ENCODE measurements at regions not wholly inside any gene's neighbourhood (a gene's known extent, or its start where the extent isn't known, plus 50 kb on each side); places are given as distances from the start of the nearest gene placed in this dataset.

GRCh38 chr2:122858813-122859212 is 1103.4 kb downstream of the TSN start:
- Mint-ChIP-seq H3K27me3 (no peaks in the 10 kb centered on the region), H3K9me3 (ENCODE audit: low read depth) (no peaks in the 10 kb centered on the region), H3K4me3 (ENCODE audit: low read depth) (no peak overlapping the region), H3K36me3 (ENCODE audit: insufficient read depth) (no peaks in the 10 kb centered on the region), H3K4me1 (ENCODE audit: low read depth) (no peaks in the 10 kb centered on the region), H3K27ac (no peak overlapping the region)
- DNase-seq (ENCODE audit: low spot score, unreplicated experiment), result no peak
- TF ChIP-seq CTCF (IDR thresholded peaks at IDR 0.05; ENCODE audit: unreplicated experiment), result no peak

DNA sequence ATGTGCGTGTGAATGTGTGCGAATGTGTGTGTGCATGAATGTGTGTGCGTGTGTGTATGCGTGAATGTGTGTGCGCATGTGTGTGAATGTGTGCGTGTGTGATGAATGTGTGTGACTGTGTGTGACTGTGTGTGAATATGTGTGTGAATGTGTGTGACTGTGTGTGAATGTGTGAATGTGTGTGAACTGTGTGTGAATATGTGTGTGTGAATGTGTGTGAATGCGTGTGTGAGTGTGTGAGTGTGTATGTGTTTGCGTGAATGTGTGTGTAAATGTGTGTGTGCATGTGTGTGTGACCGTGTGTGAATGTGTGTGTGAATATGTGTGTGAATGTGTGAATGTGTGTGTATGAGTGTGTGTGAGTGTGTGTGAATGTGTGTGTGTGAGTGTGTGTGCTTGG is 1103.8 kb downstream of the TSN start:
- H3K4me3 Mint-ChIP-seq (ENCODE audit: low read depth), result no peak overlapping the region
- no peaks in the 10 kb centered on the region for H3K36me3 Mint-ChIP-seq (ENCODE audit: insufficient read depth)
- H3K9me3 Mint-ChIP-seq (ENCODE audit: low read depth), result no peaks in the 10 kb centered on the region
- H3K27me3 Mint-ChIP-seq, result no peaks in the 10 kb centered on the region
- H3K4me1 Mint-ChIP-seq (ENCODE audit: low read depth), result peaks cover 2% of the 10 kb centered on the region
- no peak for DNase-seq (ENCODE audit: low spot score, unreplicated experiment)
- no peak overlapping the region for H3K27ac Mint-ChIP-seq
- TF ChIP-seq CTCF (IDR thresholded peaks at IDR 0.05; ENCODE audit: unreplicated experiment), result no peak

- Mint-ChIP-seq H3K9me3 (ENCODE audit: low read depth) (no peaks in the 10 kb centered on the region), H3K27ac (no peak overlapping the region), H3K4me1 (ENCODE audit: low read depth) (peaks cover 2% of the 10 kb centered on the region), H3K27me3 (no peaks in the 10 kb centered on the region), H3K36me3 (ENCODE audit: insufficient read depth) (no peaks in the 10 kb centered on the region), H3K4me3 (ENCODE audit: low read depth) (no peak overlapping the region)
- no peak for DNase-seq (ENCODE audit: low spot score, unreplicated experiment)
- no peak for TF ChIP-seq CTCF (IDR thresholded peaks at IDR 0.05; ENCODE audit: unreplicated experiment)
Measured at GRCh38 chr2:122863532-122863931, 1108.1 kb downstream of the TSN start.

DNA sequence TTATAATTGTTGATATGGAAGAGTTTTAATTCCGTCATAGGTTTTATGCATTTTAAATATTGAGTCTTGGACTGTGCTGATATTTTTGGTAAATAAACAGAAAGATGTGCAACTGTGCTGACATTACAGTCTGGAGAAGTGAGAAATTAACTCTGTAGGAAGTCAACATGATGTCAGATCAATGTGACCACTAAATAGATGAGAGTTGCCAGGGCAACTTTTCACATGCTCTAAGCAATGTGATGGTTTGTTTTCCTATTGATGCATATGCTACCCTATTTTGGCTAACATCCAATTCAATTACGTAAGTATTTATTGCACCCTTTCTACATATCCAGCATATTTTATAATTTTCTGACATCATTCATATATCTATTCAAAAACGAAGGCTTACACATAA is 1109.3 kb downstream of the TSN start:
- Mint-ChIP-seq H3K4me1 (ENCODE audit: low read depth) (peaks cover 2% of the 10 kb centered on the region), H3K9me3 (ENCODE audit: low read depth) (no peaks in the 10 kb centered on the region), H3K4me3 (ENCODE audit: low read depth) (no peak overlapping the region), H3K36me3 (ENCODE audit: insufficient read depth) (no peaks in the 10 kb centered on the region), H3K27ac (no peak overlapping the region), H3K27me3 (no peaks in the 10 kb centered on the region)
- TF ChIP-seq CTCF (IDR thresholded peaks at IDR 0.05; ENCODE audit: unreplicated experiment), result no peak
- no peak for DNase-seq (ENCODE audit: low spot score, unreplicated experiment)

DNA sequence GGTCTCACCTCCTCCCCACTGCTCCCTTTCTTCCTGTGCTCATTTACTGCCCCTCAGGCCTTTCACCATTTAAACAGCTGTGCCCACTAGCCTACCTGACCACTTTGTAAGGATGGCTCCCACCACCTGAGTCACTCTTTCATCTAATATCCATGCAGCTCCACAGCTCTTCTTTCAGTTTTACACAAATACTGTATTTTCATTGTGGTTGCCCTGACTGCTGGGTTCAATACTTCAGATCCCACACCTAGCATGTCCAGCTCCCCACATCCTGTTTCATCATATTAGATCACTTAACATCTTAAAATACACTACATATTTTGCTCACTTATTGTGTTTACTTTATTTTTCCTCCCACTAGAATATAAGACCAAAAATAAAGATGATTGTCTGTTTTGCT is 1110.6 kb downstream of the TSN start:
- Mint-ChIP-seq H3K36me3 (ENCODE audit: insufficient read depth) (no peaks in the 10 kb centered on the region), H3K4me3 (ENCODE audit: low read depth) (no peak overlapping the region), H3K27me3 (no peaks in the 10 kb centered on the region), H3K9me3 (ENCODE audit: low read depth) (no peaks in the 10 kb centered on the region), H3K4me1 (ENCODE audit: low read depth) (peaks cover 2% of the 10 kb centered on the region), H3K27ac (no peak overlapping the region)
- TF ChIP-seq CTCF (IDR thresholded peaks at IDR 0.05; ENCODE audit: unreplicated experiment), result no peak
- no peak for DNase-seq (ENCODE audit: low spot score, unreplicated experiment)
